ENCODE measurements at regions not wholly inside any gene's neighbourhood (a gene's known extent, or its start where the extent isn't known, plus 50 kb on each side); places are given as distances from the start of the nearest gene placed in this dataset.
A peak's percentile ranks its signal among the peaks of the same experiment; 100 is the strongest.

DNA sequence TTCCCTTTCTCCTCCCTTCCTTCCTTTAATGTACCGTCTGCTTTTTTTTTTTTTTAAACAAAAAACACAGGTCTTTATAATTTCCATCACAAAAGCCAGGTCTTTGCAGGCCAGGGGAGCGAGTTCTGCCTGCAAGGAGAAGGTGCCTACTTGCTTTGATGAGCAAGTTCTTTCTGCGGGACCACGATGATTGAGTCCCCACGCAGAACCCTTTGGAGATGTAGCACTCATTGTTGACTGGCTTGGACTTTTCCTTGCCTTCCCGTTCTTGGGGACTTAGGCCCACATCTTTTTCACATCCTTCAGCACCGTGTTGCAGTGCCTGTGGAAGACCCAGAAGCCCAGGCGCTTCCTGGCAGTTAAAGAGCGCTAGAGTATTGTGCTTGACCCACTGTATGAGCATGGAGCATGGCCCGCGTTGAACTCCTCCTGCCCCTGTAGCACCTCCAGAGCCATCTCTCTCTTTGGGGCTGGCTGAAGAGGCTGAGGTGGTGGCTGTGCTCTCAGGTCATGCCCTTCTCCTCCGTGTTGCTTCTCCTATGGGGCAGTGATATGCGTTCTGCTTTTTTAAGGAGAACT is 177.6 kb downstream of the EXOC5 start:
- ChIA-PET POLR2A (no interaction called here), CTCF (no interaction called here)
- no peak for DNase-seq (ENCODE audit: extremely low spot score)
- no peak for TF ChIP-seq ELF4 (IDR thresholded peaks at IDR 0.05)

DNA sequence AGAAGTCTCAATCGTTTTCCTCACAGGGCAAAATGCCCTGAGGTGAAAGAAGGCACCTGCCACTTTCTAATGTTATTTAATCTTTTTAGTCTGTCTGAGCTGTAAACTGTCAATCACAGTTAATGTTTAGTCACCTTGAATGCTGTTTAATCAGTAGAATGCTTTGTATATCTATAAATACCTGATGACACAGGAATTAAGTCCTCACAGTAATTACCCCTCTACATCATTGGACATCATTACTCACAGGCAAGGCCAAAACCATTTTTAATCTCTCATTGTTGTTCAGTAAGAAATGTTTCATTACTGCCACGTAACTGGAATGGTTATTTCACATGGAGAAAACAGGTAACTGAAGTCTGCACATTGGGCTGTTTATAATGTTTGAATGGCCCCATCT is 178.8 kb downstream of the EXOC5 start:
- TF ChIP-seq PKNOX1 (IDR thresholded peaks at IDR 0.05) (0 out of 2 replicates have a peak, but pooled peaks have one; percentile 16), TARDBP (IDR thresholded peaks at IDR 0.05) (no peak)
- POLR2A ChIA-PET, result no interaction called here
- CTCF ChIA-PET, result no interaction called here
- DNase-seq (ENCODE audit: extremely low spot score), result no peak

DNA sequence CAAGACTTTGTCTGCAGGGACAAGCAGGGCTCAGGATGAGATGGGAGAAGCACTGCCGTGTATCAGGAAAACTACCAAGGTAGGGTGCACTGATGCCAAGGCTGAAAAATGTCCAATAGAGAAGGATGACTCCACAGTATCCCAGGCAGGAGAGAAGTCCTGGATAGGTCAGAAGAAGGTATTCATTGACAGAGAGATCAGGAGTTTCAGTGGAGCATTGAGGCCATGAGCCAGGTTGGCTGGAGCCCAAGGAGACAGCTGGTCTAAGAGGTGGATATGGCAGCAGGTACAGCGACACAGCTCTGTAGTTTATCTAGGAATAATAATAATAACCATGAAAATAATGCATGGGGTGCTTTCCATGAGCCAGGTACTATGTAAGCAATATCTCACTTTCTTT is 180.9 kb downstream of the EXOC5 start:
- ChIA-PET POLR2A (no interaction called here), CTCF (no interaction called here)
- no peak for TF ChIP-seq BHLHE40 (IDR thresholded peaks at IDR 0.05; ENCODE audit: borderline replicate concordance)
- TF ChIP-seq L3MBTL2 (conservative IDR thresholded peaks at IDR 0.05), result no peak
- no peak for TF ChIP-seq TARDBP (IDR thresholded peaks at IDR 0.05)
- no peak for TF ChIP-seq NFRKB (IDR thresholded peaks at IDR 0.05)
- no peak for TF ChIP-seq CTBP1 (IDR thresholded peaks at IDR 0.05; ENCODE audit: borderline replicate concordance)
- TF ChIP-seq FOXK2 (IDR thresholded peaks at IDR 0.05), result no peak
- no peak for TF ChIP-seq PKNOX1 (IDR thresholded peaks at IDR 0.05)
- no peak for TF ChIP-seq HDGF (IDR thresholded peaks at IDR 0.05; ENCODE audit: borderline replicate concordance)
- no peak for TF ChIP-seq ELF4 (IDR thresholded peaks at IDR 0.05)
- TF ChIP-seq LEF1 (IDR thresholded peaks at IDR 0.05; ENCODE audit: borderline replicate concordance), result no peak
- DNase-seq (ENCODE audit: extremely low spot score), result no peak

DNA sequence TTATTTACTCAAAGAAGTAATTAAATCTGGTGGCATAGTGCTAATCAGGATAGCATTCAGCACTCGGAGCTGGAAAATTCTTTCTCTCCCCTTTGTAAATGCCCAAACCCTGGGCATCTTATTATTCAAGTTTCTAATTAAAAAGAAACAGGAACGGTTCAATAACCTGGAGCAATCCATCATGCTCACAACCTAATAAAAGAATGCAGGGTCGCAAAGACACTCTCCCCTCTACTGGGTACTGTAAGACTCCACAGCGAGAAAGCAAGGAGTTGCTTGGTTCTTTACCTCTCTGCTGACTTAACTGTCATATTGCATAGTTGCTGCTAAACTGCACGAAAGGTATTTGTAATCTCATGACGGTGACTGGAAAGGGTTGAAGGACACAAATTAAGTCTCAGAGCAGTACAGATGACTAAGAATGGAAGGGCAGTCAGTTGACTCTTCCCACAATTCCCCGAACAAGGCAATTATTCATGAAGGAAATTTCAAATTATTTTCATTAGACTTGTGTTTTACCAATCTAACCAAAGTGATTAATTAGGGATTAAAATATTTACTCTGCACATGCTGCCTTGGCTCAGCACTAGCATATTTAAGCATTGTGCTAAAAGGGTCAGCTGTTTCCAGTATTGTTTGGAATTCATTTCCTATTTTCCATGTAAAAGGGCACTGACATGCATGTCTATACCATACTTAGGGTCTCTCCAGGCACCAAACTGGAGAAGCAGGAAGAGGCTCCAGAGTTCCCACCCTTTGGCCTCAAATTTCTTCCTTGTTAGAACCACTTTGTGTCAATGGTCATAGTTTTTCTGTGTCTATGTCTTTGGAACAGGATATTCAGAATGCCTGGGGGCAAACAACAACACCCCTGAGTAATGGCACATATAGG is 182.2 kb downstream of the EXOC5 start:
- TF ChIP-seq ARNT (IDR thresholded peaks at IDR 0.05), result no peak
- ChIA-PET CTCF (no interaction called here), POLR2A (no interaction called here)
- no peak for DNase-seq (ENCODE audit: extremely low spot score)

- ChIA-PET POLR2A (no interaction called here), CTCF (no interaction called here)
- TF ChIP-seq CTBP1 (IDR thresholded peaks at IDR 0.05; ENCODE audit: borderline replicate concordance) (no peak), HDGF (IDR thresholded peaks at IDR 0.05; ENCODE audit: borderline replicate concordance) (no peak), SP1 (IDR thresholded peaks at IDR 0.05) (no peak), FOXM1 (IDR thresholded peaks at IDR 0.05; ENCODE audit: borderline replicate concordance) (no peak), ZNF384 (IDR thresholded peaks at IDR 0.05) (no peak), NFRKB (IDR thresholded peaks at IDR 0.05) (no peak), LEF1 (IDR thresholded peaks at IDR 0.05; ENCODE audit: borderline replicate concordance) (no peak), L3MBTL2 (conservative IDR thresholded peaks at IDR 0.05) (no peak), FOXA1 (IDR thresholded peaks at IDR 0.05) (no peak), SUZ12 (IDR thresholded peaks at IDR 0.05) (no peak), BHLHE40 (IDR thresholded peaks at IDR 0.05; ENCODE audit: borderline replicate concordance) (no peak), ARNT (IDR thresholded peaks at IDR 0.05) (no peak), FOXK2 (IDR thresholded peaks at IDR 0.05) (no peak), ELF4 (IDR thresholded peaks at IDR 0.05) (no peak)
- DNase-seq (ENCODE audit: extremely low spot score), result no peak
These were observed 182.9 kb downstream of the EXOC5 start for GRCh38 chr14:57085801-57086200.

- ChIA-PET POLR2A (no interaction called here), CTCF (no interaction called here)
- no peak for DNase-seq (ENCODE audit: extremely low spot score)
- TF ChIP-seq NFRKB (IDR thresholded peaks at IDR 0.05), result no peak
- TF ChIP-seq FOXM1 (IDR thresholded peaks at IDR 0.05; ENCODE audit: borderline replicate concordance), result no peak
- TF ChIP-seq ELF4 (IDR thresholded peaks at IDR 0.05), result no peak
- TF ChIP-seq HDGF (IDR thresholded peaks at IDR 0.05; ENCODE audit: borderline replicate concordance), result no peak
- no peak for TF ChIP-seq PKNOX1 (IDR thresholded peaks at IDR 0.05)
- TF ChIP-seq SUZ12 (IDR thresholded peaks at IDR 0.05), result no peak
- TF ChIP-seq ARNT (IDR thresholded peaks at IDR 0.05), result no peak
- no peak for TF ChIP-seq FOXA1 (IDR thresholded peaks at IDR 0.05)
These were observed 183.7 kb downstream of the EXOC5 start for GRCh38 chr14:57085043-57085442.

GRCh38 chr14:57080691-57081090 is 188.0 kb downstream of the EXOC5 start:
- ChIA-PET POLR2A (no interaction called here), CTCF (no interaction called here)
- TF ChIP-seq BHLHE40 (IDR thresholded peaks at IDR 0.05; ENCODE audit: borderline replicate concordance), result no peak
- no peak for TF ChIP-seq ELF4 (IDR thresholded peaks at IDR 0.05)
- TF ChIP-seq NFRKB (IDR thresholded peaks at IDR 0.05), result no peak
- no peak for TF ChIP-seq FOXM1 (IDR thresholded peaks at IDR 0.05; ENCODE audit: borderline replicate concordance)
- no peak for TF ChIP-seq SP1 (IDR thresholded peaks at IDR 0.05)
- no peak for TF ChIP-seq ZNF384 (IDR thresholded peaks at IDR 0.05)
- no peak for TF ChIP-seq FOXK2 (IDR thresholded peaks at IDR 0.05)
- no peak for TF ChIP-seq LEF1 (IDR thresholded peaks at IDR 0.05; ENCODE audit: borderline replicate concordance)
- no peak for TF ChIP-seq CTBP1 (IDR thresholded peaks at IDR 0.05; ENCODE audit: borderline replicate concordance)
- TF ChIP-seq L3MBTL2 (conservative IDR thresholded peaks at IDR 0.05), result no peak
- no peak for TF ChIP-seq PKNOX1 (IDR thresholded peaks at IDR 0.05)
- TF ChIP-seq FOXA1 (IDR thresholded peaks at IDR 0.05), result no peak
- TF ChIP-seq SUZ12 (IDR thresholded peaks at IDR 0.05), result no peak
- TF ChIP-seq HDGF (IDR thresholded peaks at IDR 0.05; ENCODE audit: borderline replicate concordance), result no peak
- no peak for TF ChIP-seq ARNT (IDR thresholded peaks at IDR 0.05)
- no peak for DNase-seq (ENCODE audit: extremely low spot score)

Measured in HEK293T (cell line).